Ascending aorta (tissue), 2 donors: ENCODE measurements at regions not wholly inside any gene's neighbourhood (a gene's known extent, or its start where the extent isn't known, plus 50 kb on each side); places are given as distances from the start of the nearest gene placed in this dataset.

ENCODE experiments used
- DNase-seq, 2 donors: peaks; one replicate each; pipeline ENCODE4 v3.0.0-alpha.2; 2019; ENCODE audit warnings: low spot score in 2 of 2
- H3K27ac ChIP-seq, 2 donors: fragments of 200-600 bp; sonication (generic); one replicate each; pipeline ENCODE4 v1.5.1; 2016 to 2017; ENCODE audit warnings: mild to moderate bottlenecking in 1 of 2
- H3K27me3 ChIP-seq: fragments of 200-600 bp; sonication (generic); one replicate; pipeline ENCODE4 v1.5.1; 2017
- H3K36me3 ChIP-seq, 2 donors: fragments of 200-600 bp; sonication (generic); one replicate each; pipeline ENCODE4 v1.5.1; 2016
- H3K4me1 ChIP-seq, 2 donors: fragments of 200-600 bp; sonication (generic); one replicate each; pipeline ENCODE4 v1.5.1; 2016 to 2017; ENCODE audit warnings: mild to moderate bottlenecking in 1 of 2
- H3K4me3 ChIP-seq, 2 donors: fragments of 200-600 bp; sonication (generic); one replicate each; pipeline ENCODE4 v1.5.1; 2016 to 2017; ENCODE audit warnings: mild to moderate bottlenecking in 1 of 2
- H3K9me3 ChIP-seq, 2 donors: fragments of 200-600 bp; sonication (generic); one replicate each; pipeline ENCODE4 v1.5.1; 2016
- CTCF ChIP-seq, 3 experiments: fragments of 200-600 bp in 2 of 3; fragments of 450-650 bp in 1 of 3; sonication (generic) in 2 of 3; IDR thresholded peaks; one replicate each; pipeline ENCODE4 v1.5.1; 2016 to 2019; ENCODE audit warnings: antibody characterized with exemption in 3 of 3, mild to moderate bottlenecking in 1 of 3, moderate library complexity in 1 of 3
- intact Hi-C: fragments of 100-400 bp; cut with DNase I; formaldehyde crosslinking; loops from one replicate; pipeline ENCODE4 v1.15.1; 2023

GRCh38 chr12:77645966-77646598, 184.6 kb upstream of the NAV3 start:
- intact Hi-C loops, result no loop called here
- no peak overlapping the region for H3K27ac ChIP-seq
- no peaks in the 10 kb centered on the region for H3K9me3 ChIP-seq
- H3K27me3 ChIP-seq, result no peaks in the 10 kb centered on the region
- H3K36me3 ChIP-seq, result no peaks in the 10 kb centered on the region
- no peak for DNase-seq
- H3K4me1 ChIP-seq, result no peaks in the 10 kb centered on the region
- no peak overlapping the region for H3K4me3 ChIP-seq
- no peak for TF ChIP-seq CTCF (IDR thresholded peaks at IDR 0.05)

DNA sequence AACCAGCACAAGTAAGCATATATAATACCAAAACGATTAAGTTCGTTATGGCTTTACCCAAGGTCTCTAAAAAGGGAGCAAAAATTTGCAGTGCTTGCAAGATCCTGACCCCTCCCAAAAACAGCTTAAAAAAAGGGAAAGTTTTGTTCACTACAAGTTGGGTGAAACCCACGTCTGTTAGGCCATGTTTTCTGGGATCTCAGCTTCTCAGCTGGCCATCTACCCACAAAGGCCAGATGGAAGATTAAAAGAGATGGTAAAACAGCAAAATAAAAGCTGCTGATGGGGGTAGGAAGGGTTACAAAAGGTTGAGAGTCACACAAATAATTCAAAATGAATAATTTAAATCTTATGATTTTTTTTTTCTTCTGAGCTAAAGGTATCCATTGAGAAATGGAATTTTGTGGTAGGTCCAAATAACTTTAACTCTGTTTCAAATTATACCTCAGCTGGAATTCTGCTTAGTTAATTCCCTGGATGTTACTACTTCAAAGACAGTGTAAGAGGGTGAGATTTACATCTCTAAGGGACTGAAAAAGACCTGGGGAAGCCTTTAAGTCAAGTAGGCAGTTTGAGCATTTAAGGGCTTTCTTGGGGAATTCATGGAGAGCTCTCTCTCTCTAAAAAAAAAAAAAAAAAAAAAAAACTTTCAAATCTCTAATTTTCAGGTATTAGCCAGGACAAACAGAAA, 185.6 kb upstream of the NAV3 start:
- H3K4me1 ChIP-seq, result no peaks in the 10 kb centered on the region
- no peaks in the 10 kb centered on the region for H3K27me3 ChIP-seq
- no peak overlapping the region for H3K4me3 ChIP-seq
- no peaks in the 10 kb centered on the region for H3K9me3 ChIP-seq
- H3K36me3 ChIP-seq, result no peaks in the 10 kb centered on the region
- no peak overlapping the region for H3K27ac ChIP-seq
- no peak for DNase-seq
- intact Hi-C loops, result no loop called here
- no peak for TF ChIP-seq CTCF (IDR thresholded peaks at IDR 0.05)

- H3K27me3 ChIP-seq, result no peaks in the 10 kb centered on the region
- intact Hi-C loops, result no loop called here
These were observed 188.4 kb upstream of the NAV3 start for GRCh38 chr12:77642246-77642645.

GRCh38 chr12:77640356-77640755, 190.3 kb upstream of the NAV3 start:
- no peak for TF ChIP-seq CTCF (IDR thresholded peaks at IDR 0.05)
- Histone ChIP-seq H3K27ac (no peak overlapping the region), H3K27me3 (no peaks in the 10 kb centered on the region), H3K4me3 (no peak overlapping the region), H3K4me1 (no peaks in the 10 kb centered on the region), H3K36me3 (no peaks in the 10 kb centered on the region), H3K9me3 (no peaks in the 10 kb centered on the region)
- DNase-seq, result no peak
- intact Hi-C loops, result no loop called here

More at GRCh38 chr12:77642246-77642645, 188.4 kb upstream of the NAV3 start:
- TF ChIP-seq CTCF (IDR thresholded peaks at IDR 0.05), result no peak
- DNase-seq, result no peak
- H3K9me3 ChIP-seq, result no peaks in the 10 kb centered on the region
- H3K27ac ChIP-seq, result no peak overlapping the region
- no peaks in the 10 kb centered on the region for H3K4me1 ChIP-seq
- H3K36me3 ChIP-seq, result no peaks in the 10 kb centered on the region
- H3K4me3 ChIP-seq, result no peak overlapping the region

GRCh38 chr12:77630790-77631445, 199.8 kb upstream of the NAV3 start:
- no peaks in the 10 kb centered on the region for H3K27me3 ChIP-seq
- no peak overlapping the region for H3K27ac ChIP-seq
- intact Hi-C loops, result no loop called here
- no peaks in the 10 kb centered on the region for H3K4me1 ChIP-seq
- peaks cover 0 to 8% of the 10 kb centered on the region in 2 donors for H3K9me3 ChIP-seq
- DNase-seq, result no peak
- no peaks in the 10 kb centered on the region for H3K36me3 ChIP-seq
- no peak for TF ChIP-seq CTCF (IDR thresholded peaks at IDR 0.05)
- H3K4me3 ChIP-seq, result no peak overlapping the region
